Ishikawa (cell line): ENCODE measurements at regions not wholly inside any gene's neighbourhood (a gene's known extent, or its start where the extent isn't known, plus 50 kb on each side); places are given as distances from the start of the nearest gene placed in this dataset.

Experiments
- EGR1 ChIP-seq: IDR thresholded peaks from 2 replicates; pipeline ENCODE4 v1.6.1; 2012
- EP300 ChIP-seq: IDR thresholded peaks from 2 replicates; pipeline ENCODE4 v1.6.1; 2012; ENCODE audit warnings: borderline replicate concordance
- FOXM1 ChIP-seq: IDR thresholded peaks from 2 replicates; pipeline ENCODE4 v1.6.1; 2012; ENCODE audit warnings: low read depth, borderline replicate concordance
- NFIC ChIP-seq: IDR thresholded peaks from 2 replicates; pipeline ENCODE4 v1.6.1; 2012
- RAD21 ChIP-seq: IDR thresholded peaks from 2 replicates; pipeline ENCODE4 v1.6.1; 2012; ENCODE audit warnings: low read depth
- TAF1 ChIP-seq: IDR thresholded peaks from 2 replicates; pipeline ENCODE4 v1.6.1; 2012; ENCODE audit warnings: low read depth, mild to moderate bottlenecking
- TCF12 ChIP-seq: IDR thresholded peaks from 2 replicates; pipeline ENCODE4 v1.6.1; 2012; ENCODE audit warnings: low read depth
- TF ChIP-seq, protein P1 (sequence below): IDR thresholded peaks from 2 replicates; pipeline ENCODE4 v1.6.1; 2012; ENCODE audit warnings: low read depth, mild to moderate bottlenecking

DNA sequence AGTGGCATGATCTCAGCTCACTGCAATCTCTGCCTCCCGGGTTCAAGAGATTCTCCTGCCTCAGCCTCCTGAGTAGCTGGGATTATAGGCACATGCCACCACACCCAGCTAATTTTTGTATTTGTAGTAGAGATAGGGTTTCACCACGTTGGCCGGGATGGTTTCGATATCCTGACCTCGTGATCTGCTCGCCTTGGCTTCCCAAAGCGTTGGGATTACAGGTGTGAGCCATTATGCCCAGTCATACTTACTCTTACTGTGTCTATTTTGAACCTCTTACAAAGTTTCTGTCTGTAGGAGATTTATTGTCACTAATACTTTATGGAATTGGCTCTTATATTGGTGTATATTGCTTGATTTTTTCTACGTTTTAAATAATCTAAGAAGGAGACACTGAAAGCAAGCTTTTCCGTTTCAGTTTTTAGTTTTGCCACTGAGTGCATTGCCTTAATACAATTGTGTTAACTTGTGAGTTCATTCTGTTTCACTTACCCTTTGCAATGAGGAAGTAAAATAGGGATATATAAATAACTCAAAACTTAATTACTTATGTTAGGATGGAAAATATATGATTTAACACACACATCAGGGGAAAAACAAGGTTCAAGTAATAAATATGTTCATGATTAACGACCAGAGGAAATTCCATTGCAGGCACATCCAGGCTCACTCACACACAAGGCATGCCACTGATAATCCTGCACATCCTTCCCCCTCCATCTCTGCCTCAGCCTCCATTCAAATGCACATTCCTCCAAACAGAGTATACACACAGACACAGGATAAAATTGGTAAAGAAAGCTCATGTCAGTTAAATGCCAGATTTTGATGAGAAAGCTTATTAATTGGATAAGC is 279.3 kb upstream of the RASGRP1 start:
- TF ChIP-seq, protein P1, sequence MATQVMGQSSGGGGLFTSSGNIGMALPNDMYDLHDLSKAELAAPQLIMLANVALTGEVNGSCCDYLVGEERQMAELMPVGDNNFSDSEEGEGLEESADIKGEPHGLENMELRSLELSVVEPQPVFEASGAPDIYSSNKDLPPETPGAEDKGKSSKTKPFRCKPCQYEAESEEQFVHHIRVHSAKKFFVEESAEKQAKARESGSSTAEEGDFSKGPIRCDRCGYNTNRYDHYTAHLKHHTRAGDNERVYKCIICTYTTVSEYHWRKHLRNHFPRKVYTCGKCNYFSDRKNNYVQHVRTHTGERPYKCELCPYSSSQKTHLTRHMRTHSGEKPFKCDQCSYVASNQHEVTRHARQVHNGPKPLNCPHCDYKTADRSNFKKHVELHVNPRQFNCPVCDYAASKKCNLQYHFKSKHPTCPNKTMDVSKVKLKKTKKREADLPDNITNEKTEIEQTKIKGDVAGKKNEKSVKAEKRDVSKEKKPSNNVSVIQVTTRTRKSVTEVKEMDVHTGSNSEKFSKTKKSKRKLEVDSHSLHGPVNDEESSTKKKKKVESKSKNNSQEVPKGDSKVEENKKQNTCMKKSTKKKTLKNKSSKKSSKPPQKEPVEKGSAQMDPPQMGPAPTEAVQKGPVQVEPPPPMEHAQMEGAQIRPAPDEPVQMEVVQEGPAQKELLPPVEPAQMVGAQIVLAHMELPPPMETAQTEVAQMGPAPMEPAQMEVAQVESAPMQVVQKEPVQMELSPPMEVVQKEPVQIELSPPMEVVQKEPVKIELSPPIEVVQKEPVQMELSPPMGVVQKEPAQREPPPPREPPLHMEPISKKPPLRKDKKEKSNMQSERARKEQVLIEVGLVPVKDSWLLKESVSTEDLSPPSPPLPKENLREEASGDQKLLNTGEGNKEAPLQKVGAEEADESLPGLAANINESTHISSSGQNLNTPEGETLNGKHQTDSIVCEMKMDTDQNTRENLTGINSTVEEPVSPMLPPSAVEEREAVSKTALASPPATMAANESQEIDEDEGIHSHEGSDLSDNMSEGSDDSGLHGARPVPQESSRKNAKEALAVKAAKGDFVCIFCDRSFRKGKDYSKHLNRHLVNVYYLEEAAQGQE: no peak
- no peak for TF ChIP-seq NFIC
- no peak for TF ChIP-seq EP300
- no peak for TF ChIP-seq FOXM1
- TF ChIP-seq TCF12: no peak
- no peak for TF ChIP-seq TAF1
- TF ChIP-seq EGR1: no peak
- no peak for TF ChIP-seq RAD21
